Retinal pigment epithelial cell (primary cell): ENCODE measurements at regions not wholly inside any gene's neighbourhood (a gene's known extent, or its start where the extent isn't known, plus 50 kb on each side); places are given as distances from the start of the nearest gene placed in this dataset.

ENCODE experiments used
- DNase-seq: peaks from one replicate; pipeline ENCODE4 v3.0.0-alpha.2; 2010; ENCODE audit warnings: low read depth
- H3K4me3 ChIP-seq: 2 replicates; pipeline ENCODE4 v1.5.1; 2011; ENCODE audit warnings: mild to moderate bottlenecking, low read length, control low read depth, moderate library complexity
- CTCF ChIP-seq: conservative IDR thresholded peaks from 2 replicates; pipeline ENCODE4 v1.5.1; 2011; ENCODE audit warnings: low read depth, low read length, control low read depth, inconsistent platforms

GRCh38 chr6:93516441-93516840 is 97.1 kb upstream of the EPHA7 start:
- DNase-seq, result no peak
- H3K4me3 ChIP-seq, result no peak overlapping the region
- no peak for TF ChIP-seq CTCF

- no peak for TF ChIP-seq CTCF
- no peak overlapping the region for H3K4me3 ChIP-seq
These were observed 96.4 kb upstream of the EPHA7 start for GRCh38 chr6:93515736-93516135.

GRCh38 chr6:93498713-93499112 is 79.4 kb upstream of the EPHA7 start:
- no peak for TF ChIP-seq CTCF
- DNase-seq, result no peak
- no peak overlapping the region for H3K4me3 ChIP-seq

More at GRCh38 chr6:93515736-93516135, 96.4 kb upstream of the EPHA7 start:
- DNase-seq, result no peak

GRCh38 chr6:93496548-93496947 is 77.2 kb upstream of the EPHA7 start:
- H3K4me3 ChIP-seq, result no peak overlapping the region
- TF ChIP-seq CTCF, result no peak
- DNase-seq, result no peak

- DNase-seq, result no peak
- no peak overlapping the region for H3K4me3 ChIP-seq
- TF ChIP-seq CTCF, result no peak
These were observed 74.7 kb upstream of the EPHA7 start for GRCh38 chr6:93494057-93494456.

- H3K4me3 ChIP-seq, result no peak overlapping the region
- DNase-seq, result no peak
These were observed 55.4 kb upstream of the EPHA7 start for GRCh38 chr6:93474733-93475179.

More at GRCh38 chr6:93474733-93475179, 55.4 kb upstream of the EPHA7 start:
- TF ChIP-seq CTCF, result no peak
